G401 (cell line): ENCODE measurements at regions not wholly inside any gene's neighbourhood (a gene's known extent, or its start where the extent isn't known, plus 50 kb on each side); places are given as distances from the start of the nearest gene placed in this dataset.

Experiments
- DNase-seq: peaks from one replicate; pipeline ENCODE4 v3.0.0-alpha.2; 2015; ENCODE audit warnings: low spot score
- in situ Hi-C: cut with HindIII; loops from 2 replicates; pipeline ENCODE4 v1.10.0; 2016; ENCODE audit warnings: low sequenced_read_pairs, mixed read lengths

DNA sequence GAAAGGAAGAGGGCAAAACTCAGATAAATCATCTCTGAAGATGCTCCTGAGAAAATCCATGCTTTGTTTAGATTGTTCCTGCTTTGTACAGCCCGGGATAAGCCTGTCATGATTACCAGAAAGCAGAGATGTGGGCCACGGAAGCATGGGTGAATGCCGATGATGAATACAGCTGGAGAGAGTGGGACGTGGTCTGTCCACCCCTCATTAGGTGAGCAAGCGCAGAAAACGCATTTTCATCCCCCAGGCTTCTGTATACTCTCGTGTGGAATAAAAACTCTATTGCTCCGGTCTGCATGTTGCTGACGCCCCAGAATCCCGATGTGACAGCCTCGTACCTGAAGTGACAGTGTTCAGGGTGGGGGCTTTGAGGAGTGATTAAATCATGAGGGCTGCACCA, 52.0 kb upstream of the SALL3 start:
- no peak for DNase-seq
- in situ Hi-C loops, result no loop called here

DNA sequence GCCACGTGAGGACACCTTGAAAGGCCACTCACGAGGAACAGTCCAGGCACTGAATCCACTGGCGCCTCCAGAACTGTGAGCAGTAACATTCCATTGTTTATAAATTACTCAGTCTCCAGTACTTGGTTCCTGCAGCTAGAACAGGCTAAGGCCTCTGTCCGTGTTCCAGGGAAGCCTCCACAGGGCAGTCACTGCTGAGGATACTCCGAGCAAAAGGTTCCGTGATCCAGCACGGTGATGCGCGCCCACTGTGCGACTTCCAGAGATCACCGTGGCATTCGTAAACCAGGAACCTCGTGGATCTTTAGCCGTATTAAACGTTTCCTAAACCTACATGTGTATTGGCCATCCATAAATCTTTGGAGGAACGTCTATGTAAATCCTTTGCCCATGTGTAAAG, 51.5 kb upstream of the SALL3 start:
- DNase-seq, result no peak
- in situ Hi-C loops, result no loop called here

- in situ Hi-C loops, result no loop called here
Observed at GRCh38 chr18:78929516-78929915, 50.1 kb upstream of the SALL3 start.

More at GRCh38 chr18:78929516-78929915, 50.1 kb upstream of the SALL3 start:
- DNase-seq, result no peak
